HG02623 (cell line): ENCODE measurements at regions not wholly inside any gene's neighbourhood (a gene's known extent, or its start where the extent isn't known, plus 50 kb on each side); places are given as distances from the start of the nearest gene placed in this dataset.

Experiments used
- ATAC-seq: cut with Tn5 transposase; IDR thresholded peaks from one replicate; pipeline ENCODE4 v1.9.1; 2021; ENCODE audit warnings: moderate library complexity; ENCODE audit not compliant: unreplicated experiment

DNA sequence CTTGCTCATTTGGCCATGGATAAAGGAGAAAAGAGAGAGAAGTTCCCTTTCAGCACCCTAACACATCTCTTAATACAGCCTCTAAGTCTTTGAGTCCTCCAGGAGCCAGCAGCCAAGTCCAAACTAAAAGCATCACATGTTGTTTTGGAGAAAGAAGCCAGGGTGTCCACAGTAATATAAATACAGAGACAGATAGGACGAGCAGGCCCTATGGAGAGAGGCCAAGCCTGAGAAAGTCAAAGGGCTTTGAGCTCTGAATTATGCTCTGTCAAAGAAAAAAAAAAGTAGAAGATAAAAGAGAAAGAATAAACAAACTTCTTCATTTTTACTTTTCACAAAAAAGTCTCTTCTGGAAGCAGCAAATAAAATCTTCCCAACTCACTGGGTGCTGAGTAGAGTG lies 92.4 kb upstream of the THBS1 start:
- ATAC-seq: no peak

DNA sequence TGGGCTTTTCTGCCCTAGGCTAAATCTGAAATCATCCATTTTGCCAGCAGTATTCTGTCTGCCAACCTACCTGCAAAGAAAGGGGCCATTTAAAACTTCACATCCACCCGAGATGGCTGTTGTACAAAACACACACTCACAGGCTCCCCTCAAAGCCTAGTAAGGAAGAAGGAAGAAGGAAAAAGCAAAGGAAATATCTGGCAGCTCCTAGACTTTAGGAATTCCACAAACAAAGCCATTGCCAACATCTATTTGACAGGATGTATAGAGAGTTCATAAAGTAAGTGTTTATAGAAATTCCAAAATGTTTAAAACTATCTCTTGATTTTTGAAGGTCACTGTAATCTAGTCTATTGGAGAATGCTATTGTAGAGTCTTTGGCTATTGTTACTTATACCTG lies 91.9 kb upstream of the THBS1 start:
- no peak for ATAC-seq

DNA sequence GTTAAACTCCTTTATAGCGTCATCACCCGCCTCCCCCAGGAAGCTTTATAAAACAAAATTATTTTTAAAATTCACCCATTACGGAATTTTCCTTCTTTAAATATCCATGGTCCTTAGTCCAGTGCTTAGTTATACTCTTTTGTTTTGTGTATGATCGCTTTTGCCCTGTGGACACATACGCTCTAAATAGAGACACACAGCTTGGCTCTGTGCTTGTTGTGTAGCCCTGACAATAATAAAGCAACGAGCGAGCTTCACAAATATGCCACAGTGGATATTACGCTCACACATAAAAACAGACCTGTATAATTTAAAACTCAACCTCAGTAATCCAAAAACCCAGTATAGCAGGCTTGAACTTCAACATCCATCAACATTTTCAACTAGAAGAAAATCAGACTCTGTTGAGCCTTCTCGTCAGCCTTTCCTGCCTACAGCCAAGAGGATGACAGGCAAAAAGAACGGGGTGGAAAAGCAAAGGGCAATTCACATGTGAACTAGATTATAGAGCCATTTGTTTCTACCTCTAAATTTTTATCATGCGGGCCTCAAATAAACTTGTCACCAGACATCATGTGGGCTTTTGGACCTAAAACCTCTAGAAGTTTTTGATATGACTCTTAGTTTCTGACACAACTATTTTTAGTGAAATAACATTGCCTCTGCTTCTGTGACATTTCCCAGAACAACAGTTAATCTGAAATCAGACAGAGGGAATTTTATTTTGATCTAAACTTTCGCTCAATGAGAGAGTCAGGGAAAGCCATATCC lies 89.6 kb upstream of the THBS1 start:
- ATAC-seq: no peak

DNA sequence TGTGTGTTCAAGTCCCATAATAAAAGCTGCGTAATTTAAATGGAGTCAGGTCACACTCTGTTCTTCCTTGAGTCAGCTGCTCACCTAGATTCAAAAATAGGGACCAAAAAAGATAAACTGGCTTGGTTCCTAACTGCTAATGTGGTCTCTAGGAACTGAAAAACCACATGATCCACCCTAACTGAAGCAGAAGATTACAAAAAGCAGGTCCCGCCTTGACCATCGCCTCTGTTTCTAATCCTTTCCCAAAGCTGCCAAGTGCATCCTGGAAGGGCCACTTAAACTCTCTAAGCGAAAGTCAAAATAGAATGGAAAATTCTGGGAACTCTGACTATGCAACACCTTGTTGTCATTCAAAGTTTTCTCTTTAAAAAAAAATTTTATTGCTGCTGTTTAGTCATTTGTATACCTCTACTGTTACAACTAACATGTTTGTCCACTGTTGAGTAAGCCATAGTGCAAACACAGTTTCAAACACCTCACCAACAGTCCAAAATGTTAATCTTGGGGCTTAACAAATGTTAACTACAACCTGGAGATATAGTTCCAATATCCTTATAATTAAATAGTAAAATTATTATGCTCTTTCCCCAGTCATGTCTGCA lies 88.9 kb upstream of the THBS1 start:
- no peak for ATAC-seq

DNA sequence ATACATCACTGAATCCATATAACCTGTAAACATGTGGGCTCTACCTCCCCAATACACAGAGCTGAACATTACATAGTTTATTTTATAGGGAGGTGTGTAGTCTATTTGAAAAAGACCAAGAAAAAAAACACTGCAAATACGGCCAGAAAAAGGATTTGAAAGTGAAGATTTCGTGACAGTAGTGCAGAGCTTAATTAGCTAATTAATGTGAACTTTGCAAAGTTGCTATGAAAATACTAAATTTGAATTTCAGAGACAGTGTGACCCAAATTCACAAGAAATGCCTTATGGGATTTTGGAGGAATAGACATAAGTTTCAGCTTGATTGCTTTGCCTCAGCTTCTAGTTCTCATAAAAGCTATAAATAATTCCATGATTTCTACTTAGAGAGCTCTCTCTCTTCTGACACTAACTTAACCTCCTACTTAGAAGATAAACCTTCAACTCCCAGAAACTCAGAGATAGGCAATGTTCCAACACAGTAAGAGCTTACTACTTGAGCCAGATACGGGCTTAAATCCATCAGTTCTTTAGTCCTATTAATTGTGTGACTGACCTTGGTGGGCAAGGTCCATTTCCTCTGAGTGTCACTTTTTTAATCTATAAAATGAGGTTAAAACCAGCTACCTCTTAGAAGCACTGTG lies 87.3 kb upstream of the THBS1 start:
- ATAC-seq: no peak

DNA sequence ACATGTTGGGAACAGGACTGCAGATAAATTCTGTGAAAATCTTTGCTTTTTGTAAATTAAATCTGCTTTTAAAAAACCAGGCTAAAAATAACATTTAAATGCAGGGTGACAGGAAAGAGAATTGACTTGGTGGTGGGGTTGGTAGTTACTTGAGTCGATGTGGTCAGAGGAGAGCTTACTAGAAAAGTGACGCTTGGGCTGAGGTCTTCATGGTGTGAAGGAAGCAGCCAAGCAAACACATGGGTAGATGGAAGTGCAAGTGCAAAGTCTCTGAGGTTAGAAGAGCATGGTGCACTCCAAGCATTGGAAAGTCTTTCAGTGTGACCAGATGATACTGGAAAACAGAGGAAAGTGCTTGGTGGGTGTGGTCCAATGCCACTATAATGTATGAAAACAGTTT lies 86.4 kb upstream of the THBS1 start:
- no peak for ATAC-seq

DNA sequence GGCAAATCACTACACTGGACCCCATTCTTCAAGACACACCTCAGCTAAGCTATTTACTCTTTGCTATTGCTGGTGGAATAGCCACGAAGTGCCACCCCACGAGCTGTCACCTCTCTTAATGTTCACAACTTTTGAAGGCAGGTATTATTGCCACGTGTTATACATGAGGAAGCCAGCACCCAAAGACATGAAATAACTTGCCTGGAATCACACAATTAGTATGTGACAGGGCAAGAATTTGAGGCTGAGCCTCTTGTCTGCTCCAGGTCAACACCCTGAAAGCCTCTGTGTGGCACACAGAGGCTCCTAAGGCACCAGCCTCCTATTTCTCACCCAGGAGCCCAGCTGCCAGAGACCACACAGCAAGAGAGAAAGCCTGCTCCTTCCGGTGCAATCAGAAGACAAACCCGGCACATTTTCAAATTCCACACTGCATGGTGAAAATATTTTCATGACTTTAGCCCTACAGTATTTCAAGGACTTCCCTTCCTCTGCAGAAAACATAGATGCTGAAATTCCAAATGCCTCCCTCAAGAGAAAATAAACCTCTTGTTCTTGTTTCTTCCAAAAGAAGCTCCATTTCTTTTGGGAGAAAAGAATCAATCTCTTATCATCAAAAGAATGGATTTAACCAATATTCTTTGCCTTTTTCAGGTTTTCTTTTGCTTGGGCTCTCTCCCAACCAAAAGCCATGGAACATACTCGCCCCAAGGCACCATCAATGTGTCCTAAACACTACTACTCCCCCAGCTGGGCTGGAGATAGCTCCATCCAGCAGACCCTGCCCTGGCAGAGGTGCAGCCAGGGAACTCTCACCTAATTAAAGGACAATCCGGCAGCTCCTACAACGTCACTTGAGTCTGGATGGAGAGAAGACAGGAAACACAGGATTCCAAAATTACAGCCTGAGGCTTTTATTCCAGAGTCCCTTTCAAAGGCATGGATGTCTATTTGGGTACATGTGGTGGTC lies 84.7 kb upstream of the THBS1 start:
- no peak for ATAC-seq

DNA sequence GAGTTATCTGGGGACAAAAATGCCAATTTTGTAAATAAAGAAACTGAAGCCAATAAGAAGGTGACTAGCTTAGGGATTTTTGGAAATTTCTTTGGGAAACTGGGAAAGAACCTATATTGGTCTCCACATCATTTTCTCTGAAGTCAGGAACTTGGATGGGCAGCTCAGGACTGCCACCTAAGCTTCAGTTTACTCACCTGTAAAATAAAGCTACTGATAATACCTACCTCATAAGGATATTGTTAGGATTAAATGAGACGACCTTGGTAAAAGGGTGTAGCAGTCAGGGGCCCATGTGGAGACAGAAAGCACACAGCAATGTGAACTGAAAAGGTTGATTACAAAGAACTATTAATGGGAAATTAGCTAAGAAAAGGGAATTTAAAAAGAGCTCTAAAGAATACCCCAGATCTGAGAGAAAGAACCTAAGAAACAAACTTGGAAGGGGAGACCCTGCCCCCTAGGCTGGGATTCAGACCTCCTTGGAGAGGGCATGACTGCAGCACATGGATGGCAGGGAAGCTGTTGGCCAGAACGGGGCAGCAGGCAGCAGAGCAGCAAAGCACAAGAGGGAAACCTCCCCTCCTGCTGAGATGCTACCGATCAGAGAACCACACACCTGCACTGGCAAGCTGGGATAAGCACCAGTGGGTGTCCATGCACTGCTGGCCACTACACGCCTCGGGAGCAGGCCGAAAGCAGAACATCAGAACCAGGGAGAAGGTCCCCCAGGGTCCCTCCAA lies 83.7 kb upstream of the THBS1 start:
- ATAC-seq: no peak

DNA sequence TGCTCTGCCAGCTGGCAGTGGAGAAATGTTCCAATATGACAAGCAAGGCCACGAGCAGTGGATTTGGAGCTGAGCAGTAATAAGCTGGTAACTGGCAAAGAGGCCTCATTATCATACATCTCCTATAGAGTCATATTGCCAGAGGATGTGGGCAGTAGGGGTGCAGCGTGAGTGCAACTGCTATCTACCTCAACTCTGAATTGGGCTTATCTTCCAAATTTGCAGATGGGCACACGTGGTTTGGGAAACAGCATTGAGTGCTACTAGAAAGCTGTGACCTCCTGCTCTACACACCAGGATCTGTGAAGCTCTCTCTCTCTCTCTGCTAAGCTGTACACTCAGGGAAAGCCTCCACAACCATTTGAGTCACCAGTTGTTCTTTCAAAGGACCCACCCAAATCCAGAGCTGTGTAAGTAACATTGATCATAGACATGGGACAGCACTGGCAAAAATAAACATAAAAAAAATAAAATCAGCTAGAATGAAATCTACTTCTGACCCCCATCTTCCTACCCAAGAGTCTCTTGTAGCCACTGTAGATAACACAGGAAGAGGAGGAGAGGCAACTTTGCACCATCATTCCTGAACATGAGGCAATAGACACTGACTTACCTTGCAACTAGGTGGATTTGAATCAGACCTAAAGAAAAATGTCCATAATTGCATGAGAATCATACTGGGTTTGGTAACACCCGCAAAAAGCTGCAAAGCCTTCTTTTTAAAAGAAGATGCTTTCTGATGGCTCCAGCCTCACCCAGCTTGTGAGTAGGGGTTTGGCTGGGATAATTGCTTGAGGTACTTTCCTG lies 82.9 kb upstream of the THBS1 start:
- ATAC-seq: no peak

DNA sequence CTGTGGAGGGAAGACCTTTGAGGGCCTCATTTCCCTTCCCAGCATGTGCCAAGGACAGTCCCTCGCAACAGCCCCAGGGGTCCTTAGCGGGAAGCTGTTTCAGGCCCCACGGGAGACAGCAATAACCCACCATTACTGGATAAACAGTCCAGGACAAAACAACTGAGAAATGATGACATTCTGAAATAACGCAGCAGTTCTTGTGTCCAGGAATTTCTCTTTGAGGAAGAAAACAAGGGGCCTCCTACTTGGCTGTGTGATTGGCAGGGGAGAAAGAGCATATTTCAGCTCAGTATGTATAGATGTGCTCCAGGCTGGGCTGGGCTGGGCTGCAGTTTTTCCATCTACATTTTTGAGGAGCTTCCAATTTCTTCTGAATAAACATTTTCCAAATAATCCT lies 82.2 kb upstream of the THBS1 start:
- no peak for ATAC-seq

DNA sequence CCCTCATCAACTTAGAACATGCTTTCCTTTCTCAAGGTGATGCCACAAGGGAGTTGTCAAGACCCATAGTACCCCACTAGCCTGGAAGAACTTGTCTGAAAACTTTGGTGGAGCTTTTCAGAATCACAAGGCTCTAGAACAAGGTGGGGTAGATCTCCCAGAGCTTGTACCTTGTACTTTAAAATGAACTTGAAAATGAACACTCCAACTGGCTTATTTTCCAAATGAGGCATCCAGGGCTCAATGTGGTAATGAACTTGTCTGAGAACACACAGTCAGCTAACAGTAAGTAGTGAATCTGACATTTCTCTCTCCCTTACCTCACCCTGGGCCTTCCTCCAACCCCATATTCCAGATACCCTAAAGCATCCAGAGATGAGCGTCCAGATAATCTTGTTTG lies 81.8 kb upstream of the THBS1 start:
- ATAC-seq: no peak

DNA sequence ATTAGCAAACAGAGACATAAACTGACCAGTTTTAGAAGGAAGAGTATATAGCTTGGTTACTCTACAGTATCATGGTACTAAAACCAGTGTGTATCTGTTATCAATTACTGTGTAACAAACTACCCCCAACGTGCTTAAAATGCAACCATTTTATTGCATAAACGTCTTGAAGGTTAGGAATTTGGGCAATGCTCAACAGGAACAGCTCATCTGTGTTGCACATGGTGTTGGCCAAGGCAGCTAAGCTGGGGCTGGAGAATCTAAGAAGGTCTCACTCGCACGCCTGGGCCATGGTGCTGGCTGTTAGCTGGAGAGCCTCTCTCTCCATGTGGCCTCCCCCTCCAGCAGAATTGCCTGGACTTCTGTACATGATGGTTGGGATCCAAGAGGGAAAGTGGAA lies 81.2 kb upstream of the THBS1 start:
- no peak for ATAC-seq

DNA sequence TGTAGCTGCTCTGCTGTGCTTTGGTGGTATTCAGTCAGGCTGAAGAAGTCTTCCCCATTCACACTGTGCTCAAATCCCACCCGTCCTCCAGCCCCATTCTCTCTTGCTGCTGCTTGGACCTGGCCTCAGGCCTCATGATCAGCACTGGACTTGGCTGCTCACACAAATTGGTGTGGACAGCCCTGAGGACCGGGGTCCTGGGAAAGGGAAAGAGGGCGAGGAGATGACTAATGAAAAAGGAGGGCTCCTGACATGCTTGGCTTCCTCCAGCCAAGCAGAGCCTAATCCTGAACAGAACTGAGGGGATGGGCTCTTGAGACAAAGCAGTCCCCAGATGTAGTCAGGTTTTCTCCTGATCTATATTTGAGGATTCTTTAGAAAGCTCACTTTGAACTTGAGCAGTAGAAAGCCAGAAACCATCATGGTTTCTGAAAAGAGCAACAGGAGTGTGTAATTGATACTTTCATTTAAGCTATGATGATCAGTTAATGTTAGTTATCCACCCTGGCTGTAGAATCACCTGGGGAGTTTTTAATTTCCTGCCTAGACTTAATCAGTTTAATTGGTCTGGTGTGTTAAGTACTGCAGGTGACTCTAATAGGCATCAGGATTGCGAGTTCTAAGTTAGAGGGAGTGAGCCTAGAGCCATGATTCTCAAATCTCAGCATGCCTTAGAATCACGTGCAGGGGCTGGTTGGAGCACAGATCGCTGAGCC lies 79.4 kb upstream of the THBS1 start:
- no peak for ATAC-seq

DNA sequence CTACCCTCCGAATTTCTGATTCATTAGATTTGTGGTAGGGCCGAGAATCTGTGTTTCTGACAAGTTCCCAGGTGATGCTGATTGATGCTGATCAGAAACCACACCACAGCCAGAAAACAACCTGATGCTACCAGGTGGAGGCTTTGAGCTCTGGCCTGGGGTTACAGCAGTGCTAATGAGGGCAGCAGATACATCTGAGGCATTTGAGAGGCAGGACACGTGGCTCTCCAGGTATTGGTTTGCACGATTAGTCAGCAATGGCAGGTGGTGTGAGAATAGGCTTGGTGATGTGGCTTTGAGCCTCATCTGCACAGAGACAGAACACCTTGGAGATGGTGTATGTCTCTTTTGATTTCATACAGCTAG lies 78.8 kb upstream of the THBS1 start:
- ATAC-seq: no peak

DNA sequence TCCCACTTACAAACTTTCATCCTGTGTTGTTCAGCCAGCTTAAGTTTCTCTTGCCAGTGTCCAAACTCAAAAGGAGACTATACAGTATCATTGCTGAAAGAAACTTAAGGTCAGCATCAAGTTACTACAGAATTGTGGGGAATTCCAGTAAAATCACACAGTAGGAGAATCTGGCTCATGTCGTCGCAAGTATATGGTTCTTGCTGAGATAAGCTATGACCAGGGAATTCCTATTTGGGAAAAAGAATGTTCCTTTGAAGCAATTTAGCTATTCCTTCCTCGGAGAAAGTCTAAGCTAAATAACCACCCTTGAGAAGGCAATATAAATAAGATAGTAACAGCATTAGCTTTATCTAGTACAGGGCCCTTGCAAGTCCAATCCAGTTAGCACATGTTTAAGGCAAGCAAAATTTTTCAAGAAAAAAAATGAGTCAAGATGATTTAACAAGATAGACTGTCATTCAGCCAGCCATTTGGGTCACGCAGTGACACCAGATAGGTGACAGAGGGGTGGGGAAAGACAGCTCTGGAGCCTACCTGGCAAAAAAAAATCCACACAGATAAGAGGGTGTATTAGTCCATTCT lies 78.2 kb upstream of the THBS1 start:
- no peak for ATAC-seq

DNA sequence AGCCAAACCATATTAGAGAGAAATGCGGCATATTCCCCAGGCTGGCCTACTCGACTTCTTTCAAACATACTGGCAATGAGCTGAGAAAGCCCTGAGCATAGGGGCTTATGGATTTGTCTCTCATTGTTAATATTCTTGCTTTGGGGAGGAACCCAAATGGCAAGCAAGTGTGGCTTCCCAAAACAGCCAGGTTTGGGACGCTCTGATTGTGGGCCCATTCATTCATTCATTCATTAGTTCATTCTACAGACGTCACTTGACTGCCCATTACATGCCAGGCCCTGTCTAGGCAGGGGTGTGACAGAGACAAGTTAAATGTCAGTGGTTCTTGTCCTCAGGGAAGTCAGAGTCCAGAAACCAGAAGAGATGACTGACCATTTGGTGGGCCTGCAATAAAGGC lies 77.4 kb upstream of the THBS1 start:
- ATAC-seq: no peak

DNA sequence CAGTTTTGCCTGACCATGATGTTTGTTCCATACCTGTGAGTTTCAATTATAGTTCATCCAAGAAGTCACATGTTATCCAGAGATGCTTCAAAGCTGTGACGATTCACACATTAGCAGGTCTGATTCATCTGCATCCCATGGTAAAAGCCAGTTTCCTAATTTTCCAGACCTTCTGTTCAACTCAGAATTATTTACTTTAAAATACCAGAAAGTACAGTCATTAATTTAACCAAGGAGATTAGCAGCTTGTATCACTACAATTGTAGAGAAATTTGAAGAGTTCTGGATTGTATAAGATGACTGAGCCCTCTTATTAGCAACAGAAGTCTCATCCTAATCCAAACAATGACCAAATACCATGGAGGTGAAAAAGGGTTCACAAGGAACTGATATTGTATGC lies 76.1 kb upstream of the THBS1 start:
- ATAC-seq: no peak

DNA sequence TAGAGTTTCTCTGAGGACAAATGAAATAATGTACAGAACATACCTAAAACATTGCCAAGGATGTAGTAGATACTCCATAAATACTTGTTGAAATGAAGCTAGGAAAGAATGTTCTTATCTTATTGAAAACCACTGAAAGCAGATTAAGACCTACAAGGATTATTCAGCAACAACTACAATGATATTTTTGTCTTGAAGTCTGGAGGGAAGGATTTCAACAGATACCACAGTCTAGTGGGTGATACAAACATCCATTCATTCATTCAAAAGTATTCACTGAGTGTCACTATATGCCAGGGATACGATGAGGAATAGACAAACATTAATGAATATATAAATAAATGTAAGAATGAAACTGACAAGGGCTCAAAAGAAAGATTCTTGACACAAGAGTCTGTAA lies 74.7 kb upstream of the THBS1 start:
- ATAC-seq: no peak

DNA sequence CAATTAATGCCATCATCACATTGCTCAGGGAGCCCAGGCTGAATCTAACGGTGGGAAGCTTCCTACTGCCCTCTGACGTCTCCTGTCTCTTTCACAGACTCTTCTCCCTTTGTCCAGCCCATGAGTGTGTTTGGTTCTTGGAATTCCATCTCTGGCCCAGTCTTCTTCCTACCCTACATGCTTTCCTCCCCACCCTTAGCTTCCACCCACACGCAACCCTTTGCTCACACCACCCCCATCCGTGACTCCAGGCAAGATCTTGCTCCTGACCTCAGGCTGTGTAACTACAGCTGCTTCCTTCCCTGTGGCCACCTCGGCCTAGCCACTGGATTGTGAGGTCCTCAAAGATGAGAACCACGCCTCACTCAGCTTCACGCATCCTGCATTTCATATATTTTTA lies 72.3 kb upstream of the THBS1 start:
- ATAC-seq: no peak
